ENCODE measurements at regions not wholly inside any gene's neighbourhood (a gene's known extent, or its start where the extent isn't known, plus 50 kb on each side); places are given as distances from the start of the nearest gene placed in this dataset.

DNA sequence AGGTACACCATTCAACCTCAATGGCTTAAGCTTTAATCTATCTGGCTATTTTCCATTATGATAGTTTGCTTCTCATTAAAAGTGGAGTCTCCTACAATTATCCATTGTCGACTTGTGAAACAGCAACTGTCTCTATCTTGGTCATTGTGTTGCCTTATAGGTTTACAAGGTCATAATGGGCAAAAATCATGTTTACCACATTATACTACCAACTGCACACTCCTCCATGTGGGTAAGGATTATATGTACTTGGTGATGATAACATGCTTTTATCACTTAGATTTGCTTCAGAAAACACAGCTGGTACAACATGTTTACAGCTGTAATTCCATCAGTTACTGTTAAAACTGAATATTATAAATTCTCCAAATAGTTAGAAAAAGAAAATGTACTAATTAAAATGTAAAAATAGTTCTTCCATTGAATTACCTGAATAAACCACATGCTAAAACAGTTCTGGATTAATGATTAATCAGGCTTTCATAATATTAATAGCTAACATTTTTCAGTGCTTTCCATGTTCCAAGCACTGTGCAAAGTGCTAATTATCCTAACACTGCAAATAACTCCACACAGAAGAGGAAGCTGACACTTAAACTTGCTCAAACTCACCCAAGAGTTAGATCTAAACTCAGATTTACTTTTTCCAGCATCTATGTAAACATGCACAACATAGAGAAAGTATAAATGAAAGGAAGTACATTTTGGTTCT is 96.7 kb downstream of the OGFRL1 start:
- no peaks in the 10 kb centered on the region for H3K9me3 ChIP-seq (ENCODE audit: control insufficient read depth, insufficient read depth, low read depth, low read length)
- H3K36me3 ChIP-seq (ENCODE audit: control insufficient read depth, insufficient read depth, low read length): no peaks in the 10 kb centered on the region
- H3K27ac ChIP-seq (ENCODE audit: low read depth, low read length): no peak overlapping the region
- peaks cover 16% of the 10 kb centered on the region for H3K4me1 ChIP-seq (ENCODE audit: control insufficient read depth, insufficient read depth, low read length)
- no peak overlapping the region for H3K4me3 ChIP-seq (ENCODE audit: low read depth, low read length)
- no peaks in the 10 kb centered on the region for H3K27me3 ChIP-seq (ENCODE audit: control insufficient read depth, insufficient read depth, low read length)
- no peak overlapping the region for H3K9ac ChIP-seq (ENCODE audit: low read length)

DNA sequence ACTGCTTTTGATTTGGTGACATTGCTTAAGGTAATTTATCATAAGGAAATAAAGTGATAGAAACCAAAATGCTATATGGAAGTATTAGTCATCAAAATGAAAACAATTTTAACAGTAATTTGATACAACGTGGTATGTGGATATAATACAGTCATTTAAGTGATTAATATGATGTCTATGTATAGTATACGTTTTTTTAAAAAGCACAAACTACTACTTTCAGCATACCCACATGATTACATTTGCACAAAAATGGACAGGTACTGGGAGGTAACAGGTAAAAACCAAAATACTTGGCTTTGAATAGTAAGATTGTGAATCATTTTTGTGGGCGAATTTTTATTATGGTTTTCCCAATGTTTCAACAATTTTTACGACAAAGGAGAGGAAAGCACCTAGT is 97.6 kb downstream of the OGFRL1 start:
- H3K36me3 ChIP-seq (ENCODE audit: control insufficient read depth, insufficient read depth, low read length): no peaks in the 10 kb centered on the region
- H3K9ac ChIP-seq (ENCODE audit: low read length): no peak overlapping the region
- H3K27ac ChIP-seq (ENCODE audit: low read depth, low read length): no peak overlapping the region
- H3K4me3 ChIP-seq (ENCODE audit: low read depth, low read length): no peak overlapping the region
- no peaks in the 10 kb centered on the region for H3K27me3 ChIP-seq (ENCODE audit: control insufficient read depth, insufficient read depth, low read length)
- peaks cover 19% of the 10 kb centered on the region for H3K4me1 ChIP-seq (ENCODE audit: control insufficient read depth, insufficient read depth, low read length)
- H3K9me3 ChIP-seq (ENCODE audit: control insufficient read depth, insufficient read depth, low read depth, low read length): no peaks in the 10 kb centered on the region

DNA sequence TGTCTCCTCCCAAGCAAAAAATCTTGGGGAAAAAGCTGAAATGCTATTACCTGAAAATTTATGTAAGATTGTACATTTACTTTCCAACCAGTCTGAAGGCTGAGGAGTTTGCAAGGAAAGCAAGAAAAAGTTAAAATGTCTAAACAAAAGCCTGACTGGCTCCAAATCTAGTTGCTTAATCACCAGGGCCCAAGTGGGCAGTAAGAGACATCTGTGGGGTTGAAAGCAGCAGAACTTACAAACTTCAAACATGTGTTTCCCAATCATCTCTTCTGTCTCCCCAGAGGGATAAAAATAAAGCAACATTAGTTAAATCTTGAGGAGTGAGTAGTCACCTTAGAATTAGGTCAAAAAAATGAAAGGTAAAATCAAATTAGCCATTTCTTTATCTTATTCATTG is 98.6 kb downstream of the OGFRL1 start:
- H3K9ac ChIP-seq (ENCODE audit: low read length): no peak overlapping the region
- H3K27me3 ChIP-seq (ENCODE audit: control insufficient read depth, insufficient read depth, low read length): no peaks in the 10 kb centered on the region
- no peak overlapping the region; the same call in 1 of the 2 replicates for H3K27ac ChIP-seq (ENCODE audit: low read depth, low read length)
- H3K9me3 ChIP-seq (ENCODE audit: control insufficient read depth, insufficient read depth, low read depth, low read length): no peaks in the 10 kb centered on the region
- H3K4me3 ChIP-seq (ENCODE audit: low read depth, low read length): no peak overlapping the region
- H3K36me3 ChIP-seq (ENCODE audit: control insufficient read depth, insufficient read depth, low read length): no peaks in the 10 kb centered on the region
- peaks cover 19% of the 10 kb centered on the region for H3K4me1 ChIP-seq (ENCODE audit: control insufficient read depth, insufficient read depth, low read length)

DNA sequence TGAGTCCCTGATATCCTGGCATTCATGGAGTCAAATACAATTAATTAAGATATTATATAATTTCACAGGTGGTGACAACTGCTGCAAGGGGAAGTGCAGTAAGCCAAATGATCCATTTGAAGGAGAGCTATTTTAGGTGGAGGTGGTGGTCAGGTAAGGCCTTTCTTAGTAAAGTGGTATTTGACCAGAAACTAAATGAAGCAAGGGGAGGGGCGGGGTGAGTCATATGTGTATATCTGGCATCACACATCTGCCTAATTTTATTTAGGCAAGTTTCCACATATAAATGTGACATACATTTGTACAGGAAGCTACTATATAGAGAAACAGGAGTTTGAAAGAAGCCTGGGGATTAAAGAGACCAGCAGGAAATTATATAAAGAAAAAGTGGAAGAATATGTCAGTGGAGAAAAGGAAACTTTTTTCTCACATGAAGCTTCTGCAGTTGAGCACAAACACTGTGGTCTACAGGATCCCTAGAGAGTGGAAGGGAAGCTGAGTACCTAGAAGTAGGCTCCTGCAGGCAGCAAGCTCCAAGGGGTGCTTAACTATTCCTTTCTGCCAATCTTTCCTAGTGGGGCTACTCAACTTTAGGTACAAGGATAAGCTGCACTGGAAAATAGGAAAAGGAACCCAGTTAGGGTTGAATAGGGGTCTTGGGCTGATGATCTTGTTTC is 99.6 kb downstream of the OGFRL1 start:
- Histone ChIP-seq H3K36me3 (ENCODE audit: control insufficient read depth, insufficient read depth, low read length) (no peaks in the 10 kb centered on the region), H3K9ac (ENCODE audit: low read length) (no peak overlapping the region), H3K4me3 (ENCODE audit: low read depth, low read length) (no peak overlapping the region), H3K9me3 (ENCODE audit: control insufficient read depth, insufficient read depth, low read depth, low read length) (no peaks in the 10 kb centered on the region), H3K4me1 (ENCODE audit: control insufficient read depth, insufficient read depth, low read length) (peaks cover 19% of the 10 kb centered on the region), H3K27ac (ENCODE audit: low read depth, low read length) (no peak overlapping the region), H3K27me3 (ENCODE audit: control insufficient read depth, insufficient read depth, low read length) (no peaks in the 10 kb centered on the region)

DNA sequence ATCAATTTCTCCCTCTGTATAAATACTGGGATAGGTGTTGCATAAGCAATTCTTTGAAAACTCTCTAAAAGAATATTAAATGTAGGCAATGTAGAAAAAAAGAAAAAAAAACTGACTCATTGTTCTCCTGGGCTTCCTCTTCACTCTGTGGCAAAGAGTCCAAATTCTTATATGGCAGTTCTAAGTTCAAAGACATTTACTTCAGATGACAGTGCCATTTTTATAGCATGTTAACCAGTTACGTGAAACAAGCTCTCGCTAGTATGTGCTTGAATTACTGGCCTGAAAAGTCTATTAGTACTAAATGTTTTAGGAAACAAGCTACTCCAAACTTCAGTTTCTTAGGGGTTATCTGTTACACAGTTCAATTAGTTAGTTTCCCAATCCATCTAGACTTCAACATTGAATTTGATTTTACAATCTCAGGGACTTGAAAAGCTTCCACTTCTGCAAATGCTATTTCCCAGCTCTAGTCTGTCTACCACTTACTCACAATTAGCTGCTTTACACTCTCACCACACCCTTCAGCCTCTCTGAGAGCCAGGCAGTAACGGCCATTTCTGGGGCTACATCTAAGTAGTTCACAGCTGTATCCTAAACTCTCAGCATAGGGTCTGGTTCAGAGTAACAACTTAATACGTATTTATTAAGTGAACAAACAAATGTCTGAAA is 100.4 kb downstream of the OGFRL1 start:
- H3K27ac ChIP-seq (ENCODE audit: low read depth, low read length): no peak overlapping the region
- no peak overlapping the region for H3K4me3 ChIP-seq (ENCODE audit: low read depth, low read length)
- H3K36me3 ChIP-seq (ENCODE audit: control insufficient read depth, insufficient read depth, low read length): no peaks in the 10 kb centered on the region
- H3K9me3 ChIP-seq (ENCODE audit: control insufficient read depth, insufficient read depth, low read depth, low read length): no peaks in the 10 kb centered on the region
- peaks cover 16% of the 10 kb centered on the region for H3K4me1 ChIP-seq (ENCODE audit: control insufficient read depth, insufficient read depth, low read length)
- no peak overlapping the region for H3K9ac ChIP-seq (ENCODE audit: low read length)
- no peaks in the 10 kb centered on the region for H3K27me3 ChIP-seq (ENCODE audit: control insufficient read depth, insufficient read depth, low read length)

DNA sequence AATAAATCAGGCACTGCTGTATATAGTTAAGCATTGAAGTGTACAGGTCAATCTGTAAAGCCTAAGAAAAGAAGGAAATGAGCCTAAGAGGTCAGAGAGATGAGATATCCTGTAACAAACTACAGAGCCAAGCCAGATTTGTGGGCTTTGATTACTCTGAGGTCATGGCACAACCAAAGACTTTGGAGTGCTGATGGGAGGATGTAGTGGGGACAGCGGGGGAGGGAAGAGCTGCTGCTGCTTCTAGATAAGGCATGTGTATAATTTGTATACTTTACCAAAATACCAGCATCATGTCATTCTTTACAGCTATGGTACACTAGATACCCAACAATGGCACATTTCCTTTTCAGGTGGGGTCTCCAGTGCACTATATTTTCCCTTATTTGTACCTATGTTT is 102.5 kb downstream of the OGFRL1 start:
- Histone ChIP-seq H3K9ac (ENCODE audit: low read length) (no peak overlapping the region), H3K27me3 (ENCODE audit: control insufficient read depth, insufficient read depth, low read length) (no peaks in the 10 kb centered on the region), H3K4me1 (ENCODE audit: control insufficient read depth, insufficient read depth, low read length) (peaks cover 13% of the 10 kb centered on the region), H3K4me3 (ENCODE audit: low read depth, low read length) (no peak overlapping the region), H3K36me3 (ENCODE audit: control insufficient read depth, insufficient read depth, low read length) (no peaks in the 10 kb centered on the region), H3K9me3 (ENCODE audit: control insufficient read depth, insufficient read depth, low read depth, low read length) (no peaks in the 10 kb centered on the region), H3K27ac (ENCODE audit: low read depth, low read length) (no peak overlapping the region)

DNA sequence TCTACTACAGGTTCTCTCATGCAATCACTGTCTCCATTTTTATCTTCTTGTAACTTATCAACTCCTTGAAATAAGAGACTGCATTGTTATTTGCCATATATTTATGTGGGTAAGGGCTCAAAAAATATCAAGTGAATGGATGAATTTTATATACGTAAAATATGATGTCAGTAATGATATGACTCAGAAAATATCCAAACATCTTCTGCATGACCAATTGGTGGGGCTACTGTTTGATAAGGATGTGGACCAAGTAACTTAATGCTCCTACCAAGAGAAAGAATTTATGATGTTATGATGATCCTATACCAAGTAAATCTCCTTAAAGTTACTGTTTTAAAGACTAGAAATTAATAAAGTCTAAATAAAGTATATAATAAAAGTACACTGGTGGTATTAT is 103.7 kb downstream of the OGFRL1 start:
- H3K27me3 ChIP-seq (ENCODE audit: control insufficient read depth, insufficient read depth, low read length): no peaks in the 10 kb centered on the region
- H3K4me3 ChIP-seq (ENCODE audit: low read depth, low read length): no peak overlapping the region
- H3K4me1 ChIP-seq (ENCODE audit: control insufficient read depth, insufficient read depth, low read length): peaks cover 6% of the 10 kb centered on the region
- H3K36me3 ChIP-seq (ENCODE audit: control insufficient read depth, insufficient read depth, low read length): no peaks in the 10 kb centered on the region
- H3K9ac ChIP-seq (ENCODE audit: low read length): no peak overlapping the region
- H3K27ac ChIP-seq (ENCODE audit: low read depth, low read length): no peak overlapping the region
- no peaks in the 10 kb centered on the region for H3K9me3 ChIP-seq (ENCODE audit: control insufficient read depth, insufficient read depth, low read depth, low read length)

DNA sequence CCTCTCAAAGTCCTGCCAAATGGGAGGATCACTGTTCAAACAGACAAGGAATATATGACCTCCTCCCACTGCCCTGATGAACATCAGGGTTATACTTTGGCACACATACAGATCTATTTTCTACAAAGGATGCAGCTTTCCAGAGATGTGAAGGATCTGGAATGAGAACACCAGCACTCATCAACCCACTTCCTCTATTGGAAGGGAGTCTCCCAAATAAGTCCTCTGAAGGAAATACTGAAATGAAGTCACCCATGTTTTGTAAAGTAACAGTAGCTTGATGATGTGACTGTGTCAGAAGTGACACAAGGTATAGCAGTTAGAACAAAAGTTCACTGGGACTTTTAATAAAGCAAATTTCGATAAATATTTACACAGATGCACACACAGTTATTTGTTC is 104.9 kb downstream of the OGFRL1 start:
- Histone ChIP-seq H3K9ac (ENCODE audit: low read length) (no peak overlapping the region), H3K36me3 (ENCODE audit: control insufficient read depth, insufficient read depth, low read length) (no peaks in the 10 kb centered on the region), H3K4me1 (ENCODE audit: control insufficient read depth, insufficient read depth, low read length) (peaks cover 3% of the 10 kb centered on the region; the same call in 1 of the 2 replicates)

DNA sequence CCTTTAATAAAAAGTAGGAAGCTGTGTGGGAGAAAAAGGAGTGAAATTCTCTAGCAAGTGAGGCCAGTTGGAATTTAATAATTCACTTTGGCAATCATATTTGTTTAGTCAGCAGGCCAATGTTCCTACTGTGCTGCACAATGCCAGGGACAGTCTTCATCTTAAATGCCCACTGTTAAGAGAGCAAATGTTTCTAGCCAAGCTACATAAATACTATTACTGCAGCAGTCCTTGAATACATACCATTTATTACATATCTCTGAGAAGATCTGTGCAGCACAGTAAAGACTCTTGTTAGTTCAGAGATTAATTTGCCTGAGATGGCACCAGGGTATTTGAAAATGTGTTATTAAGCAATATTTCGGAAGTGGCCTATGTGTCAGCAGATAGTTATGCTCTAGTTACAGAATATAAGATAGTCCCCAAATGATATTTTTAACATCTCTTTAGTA is 105.4 kb downstream of the OGFRL1 start:
- Histone ChIP-seq H3K4me3 (ENCODE audit: low read depth, low read length) (no peak overlapping the region), H3K9me3 (ENCODE audit: control insufficient read depth, insufficient read depth, low read depth, low read length) (no peaks in the 10 kb centered on the region), H3K27ac (ENCODE audit: low read depth, low read length) (no peak overlapping the region), H3K9ac (ENCODE audit: low read length) (no peak overlapping the region), H3K36me3 (ENCODE audit: control insufficient read depth, insufficient read depth, low read length) (no peaks in the 10 kb centered on the region), H3K4me1 (ENCODE audit: control insufficient read depth, insufficient read depth, low read length) (peaks cover 3% of the 10 kb centered on the region; the same call in 1 of the 2 replicates), H3K27me3 (ENCODE audit: control insufficient read depth, insufficient read depth, low read length) (no peaks in the 10 kb centered on the region)

More for the DNA sequence above, 104.9 kb downstream of the OGFRL1 start:
- Histone ChIP-seq H3K27me3 (ENCODE audit: control insufficient read depth, insufficient read depth, low read length) (no peaks in the 10 kb centered on the region), H3K9me3 (ENCODE audit: control insufficient read depth, insufficient read depth, low read depth, low read length) (no peaks in the 10 kb centered on the region), H3K4me3 (ENCODE audit: low read depth, low read length) (no peak overlapping the region), H3K27ac (ENCODE audit: low read depth, low read length) (no peak overlapping the region)

DNA sequence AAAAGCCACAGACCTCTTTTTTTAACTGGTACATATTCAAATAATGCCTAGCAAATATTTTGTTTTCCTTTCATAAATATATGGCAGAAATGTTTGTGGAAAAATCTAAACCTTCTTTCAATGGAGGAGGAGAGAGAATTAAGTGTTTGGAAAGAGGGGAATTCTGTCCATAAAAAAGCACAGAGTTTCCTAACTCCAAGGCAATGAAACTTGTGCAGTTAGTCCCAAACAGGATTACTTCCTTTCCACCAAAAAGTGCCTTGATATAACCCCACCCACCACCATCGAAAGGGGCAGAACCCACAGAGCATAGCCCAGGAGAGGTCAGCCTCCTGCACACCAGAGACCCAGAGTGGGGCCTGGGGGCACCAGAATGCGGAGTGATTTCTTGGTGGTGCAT is 106.3 kb downstream of the OGFRL1 start:
- Histone ChIP-seq H3K4me1 (ENCODE audit: control insufficient read depth, insufficient read depth, low read length) (peaks cover 3% of the 10 kb centered on the region; the same call in 1 of the 2 replicates), H3K27ac (ENCODE audit: low read depth, low read length) (no peak overlapping the region), H3K4me3 (ENCODE audit: low read depth, low read length) (no peak overlapping the region)

More for the DNA sequence above, 106.3 kb downstream of the OGFRL1 start:
- H3K9ac ChIP-seq (ENCODE audit: low read length): no peak overlapping the region
- no peaks in the 10 kb centered on the region for H3K9me3 ChIP-seq (ENCODE audit: control insufficient read depth, insufficient read depth, low read depth, low read length)
- H3K27me3 ChIP-seq (ENCODE audit: control insufficient read depth, insufficient read depth, low read length): no peaks in the 10 kb centered on the region
- H3K36me3 ChIP-seq (ENCODE audit: control insufficient read depth, insufficient read depth, low read length): no peaks in the 10 kb centered on the region
